HG03469 (cell line): ENCODE measurements at regions not wholly inside any gene's neighbourhood (a gene's known extent, or its start where the extent isn't known, plus 50 kb on each side); places are given as distances from the start of the nearest gene placed in this dataset.
A peak's percentile ranks its signal among the peaks of the same experiment; 100 is the strongest.

Experiments
- ATAC-seq: cut with Tn5 transposase; IDR thresholded peaks from one replicate; pipeline ENCODE4 v1.9.1; 2021; ENCODE audit warnings: mild to moderate bottlenecking, moderate library complexity, moderate number of reproducible peaks; ENCODE audit not compliant: unreplicated experiment

DNA sequence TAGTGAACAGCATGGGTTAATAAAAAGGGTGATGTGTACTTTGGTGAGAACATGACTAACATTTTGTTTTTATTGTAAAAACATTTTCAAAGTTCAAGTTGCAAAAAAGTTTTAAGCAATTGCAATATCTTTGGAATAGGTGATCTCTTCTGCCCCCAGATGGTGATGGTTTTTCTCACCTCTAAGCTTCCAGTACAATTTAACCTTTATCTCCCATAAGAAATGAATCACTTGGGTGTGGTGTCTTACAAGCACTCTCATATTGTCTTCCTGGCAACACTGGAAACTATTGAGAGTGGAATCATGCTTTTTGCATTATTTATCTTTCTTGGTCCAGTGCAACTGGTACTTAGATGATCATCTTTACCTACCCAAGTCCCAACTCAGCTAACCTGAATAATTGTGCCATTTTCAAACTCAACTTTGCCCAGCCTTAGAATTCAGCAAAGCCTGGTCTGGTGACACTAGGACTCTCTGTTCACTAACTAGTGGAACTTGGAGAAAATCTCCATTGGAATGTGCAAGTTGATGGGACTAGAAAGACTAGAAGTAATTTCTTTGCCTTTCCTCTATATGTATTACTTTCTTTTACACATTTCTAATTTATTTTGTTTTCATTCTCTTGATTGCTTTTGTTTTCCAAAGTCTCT, 964.7 kb upstream of the ZEB2 start:
- ATAC-seq: no peak

DNA sequence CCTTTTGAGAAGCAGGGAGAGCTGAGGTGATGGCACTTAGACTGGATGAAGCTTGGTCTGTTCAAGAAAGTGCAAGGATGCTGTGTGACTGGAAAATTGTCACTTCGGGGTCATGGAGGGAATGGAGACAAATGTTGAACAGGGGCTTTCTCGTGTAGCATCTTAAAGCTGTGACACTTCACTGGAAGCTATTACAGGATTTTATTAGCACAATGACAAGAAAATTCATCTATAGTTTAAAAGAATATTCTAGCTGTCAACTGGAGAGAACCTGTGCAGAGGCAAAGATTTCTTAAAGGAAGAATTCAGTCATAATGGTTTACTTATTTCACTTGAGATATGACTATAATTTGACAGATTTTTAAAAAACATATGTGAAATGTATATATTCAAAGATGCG, 963.9 kb upstream of the ZEB2 start:
- ATAC-seq: no peak

DNA sequence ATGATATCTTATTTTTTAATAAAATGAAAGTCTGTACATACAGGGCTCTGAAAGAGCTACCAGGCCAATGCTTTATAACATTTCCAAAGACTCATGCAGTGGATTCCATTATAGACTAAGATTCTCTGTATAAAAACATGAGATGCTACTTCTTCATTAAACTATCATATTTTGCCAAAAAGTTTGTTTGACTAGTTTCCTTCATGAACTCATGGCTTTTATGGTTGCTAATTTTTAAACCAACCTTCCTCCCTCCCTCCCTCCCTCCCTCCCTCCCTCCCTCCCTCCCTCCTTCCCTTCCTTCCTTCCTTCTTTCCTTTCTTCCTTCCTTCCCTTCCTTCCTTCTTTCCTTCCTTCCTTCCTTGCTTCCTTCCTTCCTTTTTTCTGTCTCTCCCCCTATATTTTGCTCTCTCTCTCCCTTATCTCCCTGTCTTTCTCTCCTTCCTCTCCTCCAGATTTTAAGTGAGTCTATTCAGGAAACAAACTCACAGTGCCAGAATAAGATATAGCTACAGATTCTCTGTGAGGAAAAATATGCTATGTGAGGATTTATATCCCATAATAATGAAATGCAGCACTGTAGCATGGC, 961.5 kb upstream of the ZEB2 start:
- ATAC-seq: no peak

DNA sequence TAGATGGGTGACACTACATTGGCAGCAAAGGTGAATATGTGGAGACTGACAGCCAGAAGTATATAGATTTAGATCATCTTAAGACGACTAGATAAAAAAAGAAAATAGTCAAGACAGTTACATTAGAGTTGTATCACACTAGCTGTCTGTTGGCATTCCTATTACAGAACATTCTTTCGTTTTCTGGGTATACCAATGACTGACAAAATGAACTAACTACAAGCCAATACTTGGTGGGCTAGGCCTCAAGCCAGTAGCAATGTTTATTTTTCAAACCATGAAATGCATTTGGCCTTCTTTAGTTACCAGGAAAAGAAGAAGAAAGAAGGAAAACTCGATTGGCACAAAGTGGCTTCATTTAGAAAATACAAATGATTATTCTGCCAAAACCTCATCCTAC, 944.9 kb upstream of the ZEB2 start:
- no peak for ATAC-seq

DNA sequence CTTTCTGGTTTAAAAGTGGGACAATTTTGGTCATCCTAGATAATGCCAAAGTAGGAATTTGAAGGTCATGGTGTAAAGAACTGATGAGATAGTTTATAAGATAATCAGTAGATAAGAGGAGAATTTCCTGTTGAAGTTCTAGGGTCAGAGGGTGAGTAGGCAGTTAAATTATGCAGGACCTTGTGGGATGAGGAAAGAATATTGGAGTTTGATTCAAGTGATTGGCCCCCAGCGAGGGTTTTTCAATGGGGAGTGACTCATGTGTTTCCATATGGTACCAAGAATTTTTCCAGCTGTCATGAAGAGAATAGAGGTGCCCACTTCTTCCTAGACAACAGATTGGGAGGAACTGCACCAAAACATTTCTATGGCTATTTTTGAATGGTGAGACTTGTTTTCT, 940.2 kb upstream of the ZEB2 start:
- ATAC-seq: no peak

DNA sequence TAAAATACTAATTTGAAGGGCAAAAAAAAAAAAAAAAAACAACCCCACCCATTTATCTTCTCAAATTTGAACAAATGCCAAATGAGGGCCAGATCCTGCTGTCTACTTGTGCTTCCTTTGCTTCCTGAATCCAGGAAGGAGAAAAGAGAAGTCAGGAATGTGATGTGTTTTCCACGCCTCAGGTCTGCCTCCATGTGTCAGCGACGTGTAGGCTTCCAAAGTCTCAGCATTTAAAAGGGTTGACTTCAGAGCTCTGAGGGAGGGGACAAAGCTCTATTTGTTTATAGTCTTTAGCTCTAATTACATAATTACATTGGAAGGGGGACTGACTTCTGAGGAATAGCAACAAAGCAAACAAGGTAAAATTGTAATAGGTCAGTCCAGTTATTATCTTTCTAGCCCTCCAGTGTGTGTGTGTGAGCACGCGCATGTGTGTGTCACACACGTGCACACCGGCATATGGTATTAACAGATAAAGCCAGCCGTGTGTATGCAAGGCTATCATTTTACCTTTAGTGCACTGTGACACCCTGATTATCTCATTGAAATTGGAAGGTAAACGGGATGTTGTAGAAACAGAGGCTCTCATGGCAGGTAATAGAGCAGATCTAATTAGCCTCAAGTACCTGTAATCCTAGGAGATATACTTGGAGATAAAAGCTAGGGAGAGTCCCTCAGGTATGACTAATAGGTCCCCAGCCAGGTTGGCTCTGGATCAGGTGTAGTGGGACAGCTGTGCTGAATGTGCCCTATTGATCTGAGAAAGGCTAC, 911.4 kb upstream of the ZEB2 start:
- no peak for ATAC-seq

DNA sequence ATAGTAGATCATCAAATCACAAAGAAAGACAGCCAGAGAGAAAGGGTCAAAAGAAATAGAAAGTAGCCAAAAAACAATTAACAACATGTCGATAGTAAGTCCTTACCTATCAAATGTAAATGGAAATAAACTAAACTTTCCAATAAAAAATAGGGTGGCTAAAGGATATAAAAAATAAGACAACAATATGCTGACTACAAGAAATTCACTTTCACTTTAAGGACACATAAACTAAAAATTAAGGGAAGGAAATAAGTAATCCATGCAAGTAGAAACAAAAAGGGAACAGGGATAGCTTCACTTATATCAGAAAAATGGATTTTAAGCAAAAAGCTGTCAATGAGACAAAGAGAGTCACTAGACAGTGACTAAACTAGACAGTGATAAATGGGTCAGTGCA, 903.9 kb upstream of the ZEB2 start:
- no peak for ATAC-seq

DNA sequence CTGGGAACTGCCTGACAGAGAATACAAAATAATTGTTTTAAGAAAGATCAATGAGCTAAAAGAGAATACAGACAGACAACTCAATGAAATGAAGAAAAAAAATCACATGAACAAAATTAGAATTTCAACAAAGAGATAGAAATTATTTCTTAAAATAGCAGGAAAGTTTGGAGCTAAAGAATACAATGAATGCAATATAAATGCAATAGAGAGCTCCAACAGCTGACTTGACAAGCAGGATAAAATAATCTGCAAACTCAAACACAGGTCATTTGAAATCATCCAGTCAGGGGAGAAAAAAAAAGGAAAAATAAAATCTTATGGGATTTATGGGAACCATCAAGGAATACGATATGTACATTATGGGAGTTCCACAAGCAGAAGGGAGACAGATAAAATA, 902.7 kb upstream of the ZEB2 start:
- ATAC-seq: no peak

DNA sequence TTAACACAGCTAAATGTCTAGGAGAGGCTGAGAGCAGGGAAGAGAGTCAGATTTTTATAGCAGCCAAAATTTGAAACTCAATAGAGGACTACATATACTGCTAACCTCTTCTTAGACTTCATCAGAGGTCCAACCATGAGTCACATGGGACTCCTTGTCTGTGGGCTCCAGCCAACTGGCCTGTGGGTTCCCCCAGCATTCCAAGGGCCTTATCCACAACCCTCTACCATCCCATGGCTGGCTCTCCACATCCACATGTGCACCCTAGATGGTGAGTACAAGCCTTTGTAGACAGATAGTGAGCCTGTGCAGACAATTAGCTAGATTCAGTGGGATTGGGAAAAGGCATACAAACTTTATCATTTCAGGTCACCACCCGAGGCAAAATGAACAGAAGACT, 901.9 kb upstream of the ZEB2 start:
- no peak for ATAC-seq

DNA sequence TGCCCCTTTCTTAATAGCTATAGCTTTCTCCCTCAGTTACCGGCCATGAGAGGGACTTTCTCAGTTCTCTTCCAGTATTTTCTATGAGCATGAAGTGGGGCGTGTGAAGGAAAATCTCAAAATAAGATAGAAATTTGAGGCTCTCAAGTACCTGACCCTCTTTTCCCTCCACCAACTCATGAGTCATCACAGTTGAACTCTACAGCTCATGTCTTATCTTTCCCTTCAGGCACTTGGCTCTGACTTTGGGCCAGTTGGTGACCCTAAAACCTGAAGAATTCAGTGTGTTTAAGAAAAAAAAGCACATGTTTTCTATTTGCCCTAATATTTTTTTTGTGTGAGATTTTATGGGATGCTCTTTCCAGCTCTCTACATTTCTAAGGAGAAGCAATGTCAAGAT, 896.7 kb upstream of the ZEB2 start:
- no peak for ATAC-seq

DNA sequence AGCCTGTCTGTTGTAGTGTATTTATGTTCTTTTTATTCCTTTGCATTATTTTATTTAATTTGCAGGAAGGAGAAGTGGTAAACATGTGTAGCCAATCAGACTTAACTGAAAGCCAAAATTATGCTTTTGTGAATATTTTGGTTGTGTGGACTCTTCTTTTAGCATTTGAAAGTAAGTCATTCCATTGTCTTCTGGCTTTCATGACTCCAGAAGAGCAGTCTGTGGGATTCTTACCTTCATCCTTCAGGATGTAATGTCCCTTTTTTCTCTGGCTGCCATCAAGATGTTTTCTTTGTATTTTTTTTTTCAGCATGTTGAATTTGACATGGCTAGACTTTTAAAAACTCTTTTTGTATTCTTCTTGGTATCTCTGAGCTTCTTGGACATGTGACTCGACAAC, 895.2 kb upstream of the ZEB2 start:
- no peak for ATAC-seq

DNA sequence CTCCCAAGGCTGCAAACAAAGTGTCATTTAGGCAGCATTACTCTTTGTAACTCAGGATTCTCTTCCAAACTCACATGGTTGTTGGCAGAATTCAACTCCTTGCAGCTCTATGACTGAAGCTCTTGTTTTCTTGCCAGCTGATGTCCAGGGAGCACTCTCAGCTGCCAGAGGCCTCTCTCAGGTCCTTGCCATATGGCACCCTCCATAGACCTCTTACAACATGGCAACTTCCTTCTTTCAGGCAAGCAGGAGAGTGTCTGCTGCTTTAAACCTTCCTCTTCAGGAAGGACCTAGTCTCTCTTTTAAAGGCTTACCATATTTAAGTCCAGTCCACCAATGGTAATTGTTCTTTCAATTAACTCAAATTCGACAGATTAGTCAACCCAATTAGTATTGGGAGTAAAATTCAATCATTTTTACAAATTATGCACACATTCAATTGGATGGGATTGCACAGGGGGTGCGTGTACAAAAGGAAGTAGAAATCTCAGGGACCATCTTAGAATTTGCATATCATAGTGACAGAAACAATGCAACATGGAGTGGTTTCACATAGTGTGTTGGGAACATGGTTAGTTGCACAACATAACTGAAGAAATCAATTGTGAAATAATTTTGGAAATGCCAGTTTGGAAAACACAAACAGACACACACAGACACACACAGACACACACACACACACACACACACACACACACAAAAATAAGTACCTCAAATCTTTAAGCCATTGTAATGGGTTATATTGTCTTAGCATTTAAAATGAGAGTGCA, 893.5 kb upstream of the ZEB2 start:
- ATAC-seq: no peak

DNA sequence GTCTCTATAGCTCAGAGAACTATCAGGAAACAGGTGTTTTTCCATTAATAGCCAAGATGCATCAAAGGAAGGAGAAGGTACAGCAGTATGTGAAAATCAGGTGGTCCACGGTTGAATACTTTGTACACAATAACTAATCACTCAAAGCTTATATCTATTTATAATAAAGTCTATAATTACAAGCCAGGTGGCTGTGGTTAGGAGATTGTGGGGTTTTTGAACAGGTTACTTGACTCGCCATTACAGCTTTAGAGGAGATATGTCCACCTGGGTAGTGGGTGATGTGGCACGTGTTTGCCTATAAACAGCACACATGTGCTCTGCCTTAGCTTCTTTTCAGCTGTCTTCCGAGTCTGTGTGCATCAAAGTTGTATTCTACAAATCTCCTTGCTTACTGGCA, 892.2 kb upstream of the ZEB2 start:
- ATAC-seq: no peak

DNA sequence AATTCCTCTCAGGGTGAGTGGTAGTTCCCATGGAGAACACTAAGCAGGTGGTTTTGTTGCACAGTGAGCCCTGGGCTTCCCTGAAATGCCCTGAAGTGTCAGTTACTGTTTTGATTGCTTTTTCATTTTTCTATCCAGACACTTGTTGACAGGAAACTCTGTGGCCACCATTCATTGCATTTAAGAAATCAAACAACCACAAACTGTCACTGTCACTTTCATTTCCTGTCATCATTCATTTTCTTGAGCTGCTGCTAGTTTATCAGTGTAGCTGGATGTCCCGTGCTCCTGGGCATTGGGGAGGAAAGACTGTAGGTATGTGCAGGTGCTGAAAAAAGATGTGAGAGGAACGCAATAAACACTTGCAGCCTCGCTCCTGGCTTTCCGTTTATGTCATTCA, 891.6 kb upstream of the ZEB2 start:
- ATAC-seq: peak; percentile 99

DNA sequence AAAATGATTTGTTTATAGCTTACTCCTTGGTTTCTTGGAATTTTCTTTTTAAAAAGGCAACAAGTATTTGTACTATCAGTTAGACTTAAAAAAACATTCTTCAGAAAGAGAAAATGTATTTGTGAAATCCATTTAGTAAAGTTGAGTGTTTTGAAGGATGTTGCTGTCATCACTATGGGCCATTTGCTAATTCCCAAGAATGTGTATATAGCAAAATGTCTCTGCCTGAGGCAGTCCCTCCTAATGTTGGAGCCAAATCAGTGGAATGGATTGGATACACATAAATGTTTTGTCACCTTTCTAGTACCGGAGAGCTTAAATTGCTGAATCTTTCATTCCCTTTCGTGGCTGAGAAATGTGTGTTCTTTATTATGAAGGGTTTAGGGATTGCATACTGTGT, 890.2 kb upstream of the ZEB2 start:
- ATAC-seq: no peak

DNA sequence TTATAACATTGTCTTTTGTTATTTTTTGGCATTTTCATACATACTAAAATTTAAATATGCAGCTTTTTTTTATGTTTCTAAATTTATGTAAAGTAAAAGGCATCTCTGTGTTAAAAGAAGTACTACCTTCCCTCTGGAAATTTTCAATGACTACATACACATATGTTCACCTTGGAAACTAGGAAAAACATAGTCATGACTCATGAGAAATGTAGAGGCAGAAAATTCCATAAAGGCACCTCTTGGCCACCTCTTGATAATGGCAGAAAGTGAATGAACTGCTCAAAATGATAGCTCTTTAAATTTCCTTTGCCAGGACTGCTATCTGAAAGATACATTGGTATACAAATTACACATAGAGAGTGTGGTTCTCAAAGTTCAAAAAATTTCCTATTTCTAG, 889.1 kb upstream of the ZEB2 start:
- ATAC-seq: no peak

DNA sequence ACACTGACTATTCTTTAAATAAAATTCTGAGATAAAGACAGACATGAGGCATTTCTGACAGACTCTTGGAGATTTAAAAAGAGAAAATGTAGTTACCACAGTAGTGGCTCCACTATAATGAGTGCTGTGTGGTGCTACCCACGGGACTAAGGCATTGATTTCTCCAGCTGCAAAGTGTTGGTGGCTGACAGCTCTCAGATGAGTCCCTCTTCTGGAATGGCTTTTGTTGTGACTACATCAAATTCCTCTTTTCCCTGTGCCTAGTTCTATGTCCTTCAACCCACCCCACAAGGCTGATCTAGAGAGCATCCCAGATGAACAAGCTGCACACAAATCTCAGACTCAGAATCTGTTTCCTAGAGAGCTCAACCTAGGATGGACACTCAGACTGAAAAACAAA, 884.8 kb upstream of the ZEB2 start:
- no peak for ATAC-seq

DNA sequence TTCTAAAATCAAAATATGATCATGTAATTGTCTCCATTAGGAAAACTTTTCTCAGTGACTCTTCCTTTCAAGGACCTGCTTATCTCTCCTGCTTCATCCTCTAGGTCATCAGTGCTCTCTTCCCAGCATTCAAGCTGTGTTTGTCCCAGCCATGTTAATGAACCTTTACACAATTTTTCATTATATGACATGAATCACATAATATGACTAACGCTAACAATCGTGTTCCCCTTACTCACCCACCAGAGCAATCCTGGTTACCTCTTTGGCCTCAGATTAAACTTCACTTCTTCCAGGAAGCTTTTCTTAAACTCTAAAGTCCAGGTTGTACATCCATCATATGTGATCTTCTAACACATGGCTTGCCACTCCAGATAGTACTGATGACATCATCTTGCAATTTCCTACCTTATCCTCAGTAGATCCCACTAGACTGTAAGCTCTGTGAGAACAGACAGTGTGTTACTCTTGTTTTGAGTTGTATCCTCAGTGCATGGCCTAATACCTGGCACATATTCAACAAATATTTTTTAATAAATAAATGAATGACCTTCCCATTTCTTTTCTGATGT, 882.9 kb upstream of the ZEB2 start:
- no peak for ATAC-seq

DNA sequence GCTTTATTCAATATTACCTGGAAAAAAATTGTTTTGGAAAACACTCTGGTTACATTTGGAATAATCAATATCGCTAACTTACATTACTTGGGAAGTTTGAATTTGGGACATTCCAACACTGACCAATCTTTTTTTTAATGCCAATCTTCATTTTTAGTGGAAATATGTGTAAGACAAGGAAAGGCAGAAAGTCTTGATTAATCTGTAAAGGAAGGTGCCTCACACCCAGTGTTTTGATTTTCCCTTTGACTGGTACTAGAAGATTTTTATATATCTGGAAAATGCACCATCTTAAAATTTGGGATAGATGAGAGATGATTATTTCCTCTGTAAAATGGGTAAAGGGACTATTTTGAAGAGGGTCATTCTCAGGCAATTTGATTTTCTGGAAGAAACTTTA, 879.2 kb upstream of the ZEB2 start:
- ATAC-seq: no peak

DNA sequence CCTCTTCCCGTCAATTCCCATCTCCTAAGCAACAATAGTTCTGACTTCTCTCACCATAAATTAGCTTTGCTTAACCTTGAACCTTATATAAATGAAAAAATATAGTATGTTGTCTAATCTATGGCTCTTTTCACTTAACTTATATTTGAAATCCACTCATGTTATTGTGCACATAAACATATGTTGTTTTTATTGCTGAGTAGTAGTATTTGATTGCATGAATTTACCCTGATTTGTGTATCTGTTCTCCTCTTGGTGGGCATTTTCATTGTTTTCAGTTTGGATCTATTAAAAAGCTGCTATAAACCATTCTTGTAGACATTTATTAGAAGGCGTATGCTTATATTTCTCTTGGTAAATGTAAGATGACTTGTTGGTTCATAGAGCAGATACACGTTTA, 874.3 kb upstream of the ZEB2 start:
- no peak for ATAC-seq

DNA sequence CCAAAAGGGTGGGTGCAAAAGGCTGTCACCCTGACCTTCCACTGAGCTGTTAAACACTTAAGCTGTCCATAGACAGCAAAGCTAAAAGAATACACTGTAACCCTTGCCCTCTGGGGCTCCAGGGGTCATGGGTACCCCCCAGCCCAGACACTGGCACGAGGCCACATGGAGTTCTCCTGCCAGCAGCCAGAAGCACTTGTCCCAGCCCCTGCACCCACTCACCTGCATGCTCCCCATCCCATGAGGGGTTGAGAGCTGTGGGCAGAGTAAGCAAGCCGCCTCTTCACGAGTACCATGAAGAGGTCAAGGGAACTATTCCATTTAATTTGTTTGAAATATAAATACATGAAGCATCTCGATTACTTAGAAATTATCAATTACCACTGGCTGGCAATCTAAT, 867.1 kb upstream of the ZEB2 start:
- no peak for ATAC-seq
